ENCODE measurements at regions not wholly inside any gene's neighbourhood (a gene's known extent, or its start where the extent isn't known, plus 50 kb on each side); places are given as distances from the start of the nearest gene placed in this dataset.

GRCh38 chr14:42002141-42002540, 395.5 kb downstream of the LRFN5 start:
- Histone ChIP-seq H3K36me3 (replicated peaks) (no peaks in the 10 kb centered on the region), H3K27me3 (replicated peaks) (no peaks in the 10 kb centered on the region), H3K27ac (no peak overlapping the region), H3K4me3 (ENCODE audit: low read depth, low read length) (no peak overlapping the region)
- TF ChIP-seq, protein P1, sequence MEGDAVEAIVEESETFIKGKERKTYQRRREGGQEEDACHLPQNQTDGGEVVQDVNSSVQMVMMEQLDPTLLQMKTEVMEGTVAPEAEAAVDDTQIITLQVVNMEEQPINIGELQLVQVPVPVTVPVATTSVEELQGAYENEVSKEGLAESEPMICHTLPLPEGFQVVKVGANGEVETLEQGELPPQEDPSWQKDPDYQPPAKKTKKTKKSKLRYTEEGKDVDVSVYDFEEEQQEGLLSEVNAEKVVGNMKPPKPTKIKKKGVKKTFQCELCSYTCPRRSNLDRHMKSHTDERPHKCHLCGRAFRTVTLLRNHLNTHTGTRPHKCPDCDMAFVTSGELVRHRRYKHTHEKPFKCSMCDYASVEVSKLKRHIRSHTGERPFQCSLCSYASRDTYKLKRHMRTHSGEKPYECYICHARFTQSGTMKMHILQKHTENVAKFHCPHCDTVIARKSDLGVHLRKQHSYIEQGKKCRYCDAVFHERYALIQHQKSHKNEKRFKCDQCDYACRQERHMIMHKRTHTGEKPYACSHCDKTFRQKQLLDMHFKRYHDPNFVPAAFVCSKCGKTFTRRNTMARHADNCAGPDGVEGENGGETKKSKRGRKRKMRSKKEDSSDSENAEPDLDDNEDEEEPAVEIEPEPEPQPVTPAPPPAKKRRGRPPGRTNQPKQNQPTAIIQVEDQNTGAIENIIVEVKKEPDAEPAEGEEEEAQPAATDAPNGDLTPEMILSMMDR (IDR thresholded peaks at IDR 0.05; ENCODE audit: low read depth, low read length, missing control alignments), result no peak
- DNase-seq, result no peak
- in situ Hi-C loops (cut with HindIII; ENCODE audit: low pct_ligation_motif_present, low sequenced_read_pairs), result no loop called here

- in situ Hi-C loops (cut with HindIII; ENCODE audit: low pct_ligation_motif_present, low sequenced_read_pairs), result no loop called here
- TF ChIP-seq, protein P1 (IDR thresholded peaks at IDR 0.05; ENCODE audit: low read depth, low read length, missing control alignments), result no peak
- Histone ChIP-seq H3K27ac (no peak overlapping the region), H3K27me3 (replicated peaks) (no peaks in the 10 kb centered on the region), H3K4me3 (ENCODE audit: low read depth, low read length) (no peak overlapping the region), H3K36me3 (replicated peaks) (no peaks in the 10 kb centered on the region)
- no peak for DNase-seq
Measured at GRCh38 chr14:42001431-42001830, 394.8 kb downstream of the LRFN5 start.

DNA sequence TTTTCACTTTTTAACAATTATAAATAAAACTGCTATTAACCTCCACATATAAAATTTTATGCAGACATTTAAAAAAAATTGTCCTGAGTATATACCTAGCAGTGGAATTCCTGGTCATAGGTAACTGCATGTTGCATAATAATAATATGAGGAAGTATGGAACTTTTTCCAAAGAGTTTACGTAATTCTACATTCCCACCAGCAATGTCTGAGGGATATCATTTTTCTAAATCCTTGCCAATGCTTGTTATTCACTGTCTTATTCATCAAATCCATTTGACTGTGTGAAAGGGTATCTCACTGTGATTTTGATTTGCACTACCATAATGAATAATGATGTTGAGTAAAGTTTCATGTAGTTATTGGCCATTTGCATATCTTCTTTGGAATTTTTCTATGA, 393.8 kb downstream of the LRFN5 start:
- TF ChIP-seq, protein P1 (IDR thresholded peaks at IDR 0.05; ENCODE audit: low read depth, low read length, missing control alignments), result no peak
- no peak for DNase-seq
- in situ Hi-C loops (cut with HindIII; ENCODE audit: low pct_ligation_motif_present, low sequenced_read_pairs), result no loop called here
- Histone ChIP-seq H3K27ac (no peak overlapping the region), H3K27me3 (replicated peaks) (no peaks in the 10 kb centered on the region), H3K36me3 (replicated peaks) (no peaks in the 10 kb centered on the region), H3K4me3 (ENCODE audit: low read depth, low read length) (no peak overlapping the region)

DNA sequence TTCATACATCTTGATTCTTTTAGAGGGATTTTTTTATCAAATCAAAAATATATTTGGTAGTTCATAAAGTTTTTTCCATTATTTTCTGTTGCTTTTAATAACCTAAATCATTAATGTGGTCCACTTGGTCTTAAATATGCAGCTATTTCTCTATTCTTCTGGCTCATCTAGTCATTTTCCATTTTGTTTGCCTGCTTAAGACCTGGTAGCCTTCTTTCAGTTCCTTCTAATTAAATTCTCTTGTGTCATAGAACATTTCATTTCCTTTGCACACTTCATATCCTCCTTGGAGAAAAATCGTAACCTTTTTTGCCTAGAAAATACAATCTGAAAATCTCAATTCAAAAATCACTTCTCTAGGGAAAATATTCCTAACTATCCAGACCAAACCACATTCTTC, 387.0 kb downstream of the LRFN5 start:
- H3K27me3 ChIP-seq (replicated peaks), result no peaks in the 10 kb centered on the region
- in situ Hi-C loops (cut with HindIII; ENCODE audit: low pct_ligation_motif_present, low sequenced_read_pairs), result no loop called here
- TF ChIP-seq, protein P1 (IDR thresholded peaks at IDR 0.05; ENCODE audit: low read depth, low read length, missing control alignments), result no peak
- H3K27ac ChIP-seq, result no peak overlapping the region
- H3K4me3 ChIP-seq (ENCODE audit: low read depth, low read length), result no peak overlapping the region
- H3K36me3 ChIP-seq (replicated peaks), result no peaks in the 10 kb centered on the region
- DNase-seq, result no peak

DNA sequence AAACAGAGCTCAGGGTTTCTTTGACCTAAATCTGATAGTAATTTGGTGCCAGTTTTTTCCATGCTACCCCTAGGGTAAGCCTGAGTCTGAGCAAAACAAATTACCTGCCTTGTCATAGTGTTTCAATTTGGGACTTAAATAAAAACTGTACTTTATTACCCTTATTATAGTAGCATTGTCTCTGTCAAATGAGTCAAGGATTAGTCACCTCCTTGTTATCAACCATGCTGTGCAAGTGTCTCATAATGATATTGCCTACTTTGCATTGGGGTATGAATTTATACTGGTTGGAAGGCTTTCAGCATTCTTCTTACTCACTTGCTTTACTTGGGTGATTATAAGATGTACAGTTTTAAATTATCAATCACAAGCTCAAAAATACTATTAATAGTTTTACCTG, 380.0 kb downstream of the LRFN5 start:
- TF ChIP-seq, protein P1 (IDR thresholded peaks at IDR 0.05; ENCODE audit: low read depth, low read length, missing control alignments), result no peak
- H3K27ac ChIP-seq, result no peak overlapping the region
- DNase-seq, result peak; percentile 0
- in situ Hi-C loops (cut with HindIII; ENCODE audit: low pct_ligation_motif_present, low sequenced_read_pairs), result no loop called here
- H3K36me3 ChIP-seq (replicated peaks), result no peaks in the 10 kb centered on the region
- no peak overlapping the region for H3K4me3 ChIP-seq (ENCODE audit: low read depth, low read length)
- no peaks in the 10 kb centered on the region for H3K27me3 ChIP-seq (replicated peaks)

- TF ChIP-seq, protein P1 (IDR thresholded peaks at IDR 0.05; ENCODE audit: low read depth, low read length, missing control alignments), result no peak
- Histone ChIP-seq H3K27ac (no peak overlapping the region), H3K27me3 (replicated peaks) (no peaks in the 10 kb centered on the region), H3K4me3 (ENCODE audit: low read depth, low read length) (no peak overlapping the region), H3K36me3 (replicated peaks) (no peaks in the 10 kb centered on the region)
- in situ Hi-C loops (cut with HindIII; ENCODE audit: low pct_ligation_motif_present, low sequenced_read_pairs), result no loop called here
- DNase-seq, result no peak
Measured at GRCh38 chr14:41986083-41986645, 379.5 kb downstream of the LRFN5 start.
